Endothelial cell of umbilical vein (primary cell): ENCODE measurements at regions not wholly inside any gene's neighbourhood (a gene's known extent, or its start where the extent isn't known, plus 50 kb on each side); places are given as distances from the start of the nearest gene placed in this dataset.

Source experiments
- BruUV-seq: library from RNA; stranded (reverse); fragments of 400-500 nt; replicated peaks from 2 replicates; lab custom pipeline; 2021; lab: Mats Ljungman, UMichigan
- CTCF ChIA-PET: fragments of 300-600, 350-600 bp; sonication (Branson Sonifier 250); formaldehyde crosslinking; loops from one replicate; lab custom pipeline; 2021; ENCODE audit warnings: antibody characterized with exemption, inconsistent platforms; lab: Charles Lee
- POLR2A ChIA-PET: fragments of 300-600, 350-600 bp; sonication (Branson Sonifier 250); formaldehyde crosslinking; loops from one replicate; lab custom pipeline; 2021; ENCODE audit warnings: antibody characterized with exemption, inconsistent platforms; lab: Charles Lee
- DNase-seq: peaks from one replicate; pipeline ENCODE4 v3.0.0-alpha.2; 2011; ENCODE audit warnings: low read depth, low spot score
- FAIRE-seq: peaks from 2 replicates; lab custom pipeline; 2011; peaks lifted over from hg19 to GRCh38; lab: Jason Lieb, UNC
- H2AFZ ChIP-seq: 2 replicates; pipeline ENCODE4 v1.6.0; 2012; ENCODE audit warnings: low read depth, low read length, control low read depth, inconsistent platforms
- H3K27ac ChIP-seq: 2 replicates; pipeline ENCODE4 v1.5.1; 2011; ENCODE audit warnings: low read depth, mild to moderate bottlenecking, control low read depth, low read length, moderate library complexity; ENCODE audit not compliant: insufficient read depth
- H3K27me3 ChIP-seq, 2 experiments: 2 replicates each; pipeline versions ENCODE4 v1.6.0 to v1.6.1; 2011; ENCODE audit warnings: low read length in 2 of 2, mixed read lengths in 1 of 2; ENCODE audit not compliant: control insufficient read depth in 2 of 2, insufficient read depth in 2 of 2
- H3K36me3 ChIP-seq, 2 experiments: 2 replicates in 1 of 2; 3 replicates in 1 of 2; pipeline ENCODE4 v1.5.1; 2011; ENCODE audit warnings: low read length in 2 of 2, mild to moderate bottlenecking in 1 of 2, moderate library complexity in 1 of 2; ENCODE audit not compliant: control insufficient read depth in 2 of 2, insufficient read depth in 2 of 2; ENCODE audit errors: extremely low read depth in 1 of 2
- H3K4me1 ChIP-seq: 3 replicates; pipeline ENCODE4 v1.5.1; 2011; ENCODE audit warnings: mild to moderate bottlenecking, low read length; ENCODE audit not compliant: control insufficient read depth, insufficient read depth; ENCODE audit errors: extremely low read depth
- H3K4me2 ChIP-seq: 2 replicates; pipeline ENCODE4 v1.6.1; 2011; ENCODE audit warnings: low read length, control low read depth, mixed read lengths; ENCODE audit not compliant: insufficient read depth
- H3K4me3 ChIP-seq, 3 experiments: fragments of 200-600 bp in 1 of 3; sonication (generic), shearing (Covaris generic) in 1 of 3; replicated peaks in 1 of 3; 2 replicates each; pipeline ENCODE4 v1.5.1; 2011 to 2016; ENCODE audit warnings: control low read depth in 3 of 3, low read length in 3 of 3, mild to moderate bottlenecking in 2 of 3, inconsistent platforms in 1 of 3, low read depth in 1 of 3, moderate library complexity in 1 of 3; ENCODE audit not compliant: insufficient read depth in 1 of 3
- H3K79me2 ChIP-seq: 2 replicates; pipeline ENCODE4 v1.6.0; 2012; ENCODE audit warnings: low read length, inconsistent platforms; ENCODE audit not compliant: control insufficient read depth, insufficient read depth
- H3K9ac ChIP-seq: replicated peaks from 2 replicates; pipeline ENCODE3; 2011; ENCODE audit warnings: low read length, control low read depth; ENCODE audit not compliant: insufficient read depth; ENCODE audit errors: extremely low read depth
- H3K9me1 ChIP-seq: replicated peaks from 3 replicates; pipeline ENCODE4 v1.6.0; 2011; ENCODE audit warnings: mild to moderate bottlenecking, low read length; ENCODE audit not compliant: control insufficient read depth, insufficient read depth; ENCODE audit errors: extremely low read depth
- H3K9me3 ChIP-seq: replicated peaks from 2 replicates; pipeline ENCODE4 v1.5.1; 2012; ENCODE audit warnings: low read length, inconsistent platforms; ENCODE audit not compliant: control insufficient read depth, insufficient read depth
- H4K20me1 ChIP-seq: replicated peaks from 2 replicates; pipeline ENCODE3; 2011; ENCODE audit warnings: mild to moderate bottlenecking, low read length; ENCODE audit not compliant: control insufficient read depth, insufficient read depth; ENCODE audit errors: extremely low read depth
- EZH2 ChIP-seq: IDR thresholded peaks from 2 replicates; pipeline ENCODE4 v1.6.1; 2012; ENCODE audit warnings: borderline replicate concordance, low read depth, mild to moderate bottlenecking, moderate library complexity, low read length, inconsistent platforms; ENCODE audit not compliant: severe bottlenecking
- FOS ChIP-seq: IDR thresholded peaks from 2 replicates; pipeline ENCODE4 v1.6.1; 2011; ENCODE audit warnings: mild to moderate bottlenecking, low read length, moderate library complexity, borderline replicate concordance; ENCODE audit not compliant: insufficient read depth
- GATA2 ChIP-seq: IDR thresholded peaks from 2 replicates; pipeline ENCODE4 v1.7.0; 2011; ENCODE audit warnings: low read depth, mild to moderate bottlenecking, moderate library complexity, mixed read lengths, low read length; ENCODE audit not compliant: insufficient read length, insufficient read depth
- JUN ChIP-seq: IDR thresholded peaks from 2 replicates; pipeline ENCODE4 v1.6.1; 2011; ENCODE audit warnings: borderline replicate concordance, low read depth; ENCODE audit not compliant: insufficient read length, insufficient read depth
- MYC ChIP-seq: IDR thresholded peaks from one replicate; pipeline ENCODE4 v1.6.1; 2011; ENCODE audit warnings: mild to moderate bottlenecking, low read depth, low read length
- POLR2A ChIP-seq: IDR thresholded peaks from 2 replicates; pipeline ENCODE4 v1.6.1; 2012; ENCODE audit warnings: low read depth, mild to moderate bottlenecking, control low read depth, low read length
- POLR2AphosphoS5 ChIP-seq: IDR thresholded peaks from 2 replicates; pipeline ENCODE4 v1.6.1; 2012; ENCODE audit warnings: low read depth, mild to moderate bottlenecking, control low read depth, low read length, moderate library complexity; ENCODE audit not compliant: insufficient read depth
- dilution Hi-C: fragments of 300-500 bp; cut with MboI; formaldehyde crosslinking; loops from one replicate; pipeline ENCODE4 v1.15.0; 2019; ENCODE audit warnings: low sequenced_read_pairs; ENCODE audit not compliant: extremely low pct_ligation_motif_present
- intact Hi-C: fragments of 100-400 bp; cut with micrococcal nuclease; formaldehyde crosslinking; loops from one replicate; pipeline ENCODE4 v1.10.0; 2022
- TF ChIP-seq, protein P1 (sequence below): IDR thresholded peaks from 2 replicates; pipeline ENCODE4 v1.6.1; 2011; ENCODE audit not compliant: insufficient read depth, insufficient read length
- TF ChIP-seq, protein P2 (sequence below), 2 donors: IDR thresholded peaks; 1 replicate in 1 of 2; 2 replicates in 1 of 2; pipeline ENCODE4 v1.5.1; 2011; ENCODE audit warnings: low read length in 2 of 2, mild to moderate bottlenecking in 2 of 2, moderate library complexity in 2 of 2, control low read depth in 1 of 2, inconsistent platforms in 1 of 2, low read depth in 1 of 2; ENCODE audit not compliant: insufficient read depth in 1 of 2; ENCODE audit errors: extremely low read depth in 1 of 2

DNA sequence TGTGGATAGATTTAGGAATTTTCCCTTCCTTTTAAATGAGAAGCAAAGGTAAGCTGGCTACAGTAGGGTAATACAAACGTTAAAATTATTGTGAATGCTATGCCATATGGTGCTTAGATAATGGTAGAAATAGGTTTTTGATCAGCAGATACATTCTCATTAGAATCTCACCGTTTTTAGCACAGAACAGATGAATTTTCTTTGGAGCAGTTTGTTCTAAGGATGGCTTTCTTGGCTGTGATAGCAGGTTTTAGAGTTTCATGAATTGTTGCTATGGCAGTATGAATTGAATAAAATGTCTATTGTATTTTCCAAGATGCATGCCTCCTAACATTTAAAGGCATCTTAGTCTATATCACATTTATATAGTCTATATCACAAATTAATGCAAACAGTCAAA lies 1394.5 kb downstream of the EPHA7 start:
- H4K20me1 ChIP-seq = no peaks in the 10 kb centered on the region
- ChIA-PET POLR2A (no interaction called here), CTCF (no interaction called here)
- no peak for DNase-seq
- no peaks in the 10 kb centered on the region for H3K36me3 ChIP-seq
- H3K9ac ChIP-seq = no peak overlapping the region
- intact Hi-C loops = no loop called here
- no peak overlapping the region for H2AFZ ChIP-seq
- dilution Hi-C loops = no loop called here
- TF ChIP-seq POLR2A = no peak
- no peak for TF ChIP-seq POLR2AphosphoS5
- no peak overlapping the region for H3K27ac ChIP-seq
- no peaks in the 10 kb centered on the region for H3K9me1 ChIP-seq
- no peak overlapping the region for H3K4me3 ChIP-seq
- BruUV-seq = no TSS peak
- no peaks in the 10 kb centered on the region for H3K9me3 ChIP-seq
- no peaks in the 10 kb centered on the region for H3K4me1 ChIP-seq
- H3K79me2 ChIP-seq = no peaks in the 10 kb centered on the region
- FAIRE-seq = no peak
- H3K4me2 ChIP-seq = no peak overlapping the region
- no peaks in the 10 kb centered on the region for H3K27me3 ChIP-seq

DNA sequence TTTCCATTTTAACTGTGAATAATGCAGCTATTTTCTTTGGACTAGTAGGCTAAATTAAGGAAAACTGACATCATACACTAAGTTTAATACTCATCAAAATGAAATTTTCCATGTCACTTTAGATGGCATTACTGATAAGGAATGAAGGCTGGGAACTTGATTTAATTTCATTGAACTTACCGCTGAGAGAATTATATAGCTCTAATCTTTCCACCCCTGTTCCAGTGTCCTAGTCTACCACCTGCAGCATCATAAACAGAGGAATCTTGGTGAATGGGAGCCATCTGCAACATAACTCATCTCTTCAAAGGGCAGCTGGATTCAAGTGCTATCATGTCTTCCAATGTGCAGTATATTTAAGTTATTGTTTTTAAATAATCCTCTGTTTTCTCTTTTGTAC lies 1395.2 kb downstream of the EPHA7 start:
- no TSS peak for BruUV-seq
- Histone ChIP-seq H3K9me3 (no peaks in the 10 kb centered on the region), H3K9me1 (no peaks in the 10 kb centered on the region), H3K27ac (no peak overlapping the region), H3K4me1 (no peaks in the 10 kb centered on the region), H4K20me1 (no peaks in the 10 kb centered on the region), H3K27me3 (no peaks in the 10 kb centered on the region), H2AFZ (no peak overlapping the region), H3K36me3 (no peaks in the 10 kb centered on the region), H3K4me2 (no peak overlapping the region), H3K9ac (no peak overlapping the region), H3K4me3 (no peak overlapping the region), H3K79me2 (no peaks in the 10 kb centered on the region)
- ChIA-PET CTCF (no interaction called here), POLR2A (no interaction called here)
- TF ChIP-seq JUN (no peak), MYC (no peak), POLR2AphosphoS5 (no peak), EZH2 (no peak), POLR2A (no peak), GATA2 (no peak), FOS (no peak)
- TF ChIP-seq, protein P1, sequence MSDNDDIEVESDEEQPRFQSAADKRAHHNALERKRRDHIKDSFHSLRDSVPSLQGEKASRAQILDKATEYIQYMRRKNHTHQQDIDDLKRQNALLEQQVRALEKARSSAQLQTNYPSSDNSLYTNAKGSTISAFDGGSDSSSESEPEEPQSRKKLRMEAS = no peak
- TF ChIP-seq, protein P2, sequence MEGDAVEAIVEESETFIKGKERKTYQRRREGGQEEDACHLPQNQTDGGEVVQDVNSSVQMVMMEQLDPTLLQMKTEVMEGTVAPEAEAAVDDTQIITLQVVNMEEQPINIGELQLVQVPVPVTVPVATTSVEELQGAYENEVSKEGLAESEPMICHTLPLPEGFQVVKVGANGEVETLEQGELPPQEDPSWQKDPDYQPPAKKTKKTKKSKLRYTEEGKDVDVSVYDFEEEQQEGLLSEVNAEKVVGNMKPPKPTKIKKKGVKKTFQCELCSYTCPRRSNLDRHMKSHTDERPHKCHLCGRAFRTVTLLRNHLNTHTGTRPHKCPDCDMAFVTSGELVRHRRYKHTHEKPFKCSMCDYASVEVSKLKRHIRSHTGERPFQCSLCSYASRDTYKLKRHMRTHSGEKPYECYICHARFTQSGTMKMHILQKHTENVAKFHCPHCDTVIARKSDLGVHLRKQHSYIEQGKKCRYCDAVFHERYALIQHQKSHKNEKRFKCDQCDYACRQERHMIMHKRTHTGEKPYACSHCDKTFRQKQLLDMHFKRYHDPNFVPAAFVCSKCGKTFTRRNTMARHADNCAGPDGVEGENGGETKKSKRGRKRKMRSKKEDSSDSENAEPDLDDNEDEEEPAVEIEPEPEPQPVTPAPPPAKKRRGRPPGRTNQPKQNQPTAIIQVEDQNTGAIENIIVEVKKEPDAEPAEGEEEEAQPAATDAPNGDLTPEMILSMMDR (IDR thresholded peaks at IDR 0.05; ENCODE audit: extremely low read depth in 1 of 2, insufficient read depth in 1 of 2, low read depth in 1 of 2, low read length in 2 of 2) = no peak
- no peak for DNase-seq
- intact Hi-C loops (no loop called here), dilution Hi-C loops (no loop called here)
- FAIRE-seq = no peak
